HG03460 (cell line): ENCODE measurements at regions not wholly inside any gene's neighbourhood (a gene's known extent, or its start where the extent isn't known, plus 50 kb on each side); places are given as distances from the start of the nearest gene placed in this dataset.
"Not testable (repeated sequence)": the region's sequence is repeated elsewhere in the genome, so short reads cannot be mapped to it uniquely, and the experiment has no call there.

Experiments
- ATAC-seq: cut with Tn5 transposase; IDR thresholded peaks from one replicate; pipeline ENCODE4 v1.9.1; 2021; ENCODE audit not compliant: unreplicated experiment

DNA sequence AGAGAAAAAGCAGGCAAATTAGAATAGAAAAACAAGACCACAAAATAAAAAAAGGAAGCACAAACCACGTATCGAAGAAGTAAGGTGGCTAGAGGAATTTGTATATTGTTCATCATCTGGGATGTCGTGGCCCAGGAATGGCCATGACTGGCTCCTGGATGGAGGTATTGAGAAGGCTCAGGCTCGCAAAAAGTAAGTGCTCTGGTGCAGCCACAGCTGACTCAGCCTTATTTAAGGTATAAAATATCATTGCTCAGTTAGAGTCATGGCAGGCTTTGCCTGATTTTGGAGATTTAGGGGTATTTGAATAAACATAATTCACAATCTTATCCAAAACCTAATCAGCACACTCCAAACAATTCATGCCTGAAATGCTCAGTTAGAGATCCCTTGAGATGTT, 78.4 kb upstream of the FANCL start:
- ATAC-seq = no peak

DNA sequence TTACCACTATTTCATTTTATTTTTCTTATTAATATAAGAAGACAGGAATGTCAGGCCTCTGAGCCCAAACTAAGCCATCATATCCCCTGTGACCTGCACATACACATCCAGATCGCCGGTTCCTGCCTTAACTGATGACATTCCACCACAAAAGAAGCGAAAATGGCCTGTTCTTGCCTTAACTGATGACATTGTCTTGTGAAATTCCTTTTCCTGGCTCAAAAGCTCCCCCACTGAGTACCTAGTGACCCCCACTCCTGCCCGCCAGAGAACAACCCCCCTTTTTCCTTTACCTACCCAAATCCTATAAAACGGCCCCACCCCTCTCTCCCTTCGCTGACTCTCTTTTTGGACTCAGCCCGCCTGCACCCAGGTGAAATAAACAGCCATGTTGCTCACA, 77.8 kb upstream of the FANCL start:
- ATAC-seq = not testable (repeated sequence)

DNA sequence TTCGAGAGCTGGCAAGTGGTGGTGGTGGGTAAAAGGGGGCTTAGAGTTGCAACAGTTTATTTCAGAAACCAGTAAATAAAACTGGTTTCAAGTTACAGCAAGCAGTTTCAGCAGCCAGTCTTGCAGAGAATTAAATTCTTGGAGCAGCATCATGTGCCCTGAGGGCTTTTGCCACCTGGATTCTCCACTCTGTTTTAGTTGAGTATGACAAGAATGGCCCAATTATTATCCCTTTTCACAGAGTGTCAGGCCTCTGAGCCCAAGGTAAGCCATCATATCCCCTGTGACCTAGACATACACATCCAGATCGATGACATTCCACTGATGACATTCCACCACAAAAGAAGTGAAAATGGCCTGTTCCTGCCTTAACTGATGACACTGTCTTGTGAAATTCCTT, 72.8 kb upstream of the FANCL start:
- ATAC-seq = no peak

DNA sequence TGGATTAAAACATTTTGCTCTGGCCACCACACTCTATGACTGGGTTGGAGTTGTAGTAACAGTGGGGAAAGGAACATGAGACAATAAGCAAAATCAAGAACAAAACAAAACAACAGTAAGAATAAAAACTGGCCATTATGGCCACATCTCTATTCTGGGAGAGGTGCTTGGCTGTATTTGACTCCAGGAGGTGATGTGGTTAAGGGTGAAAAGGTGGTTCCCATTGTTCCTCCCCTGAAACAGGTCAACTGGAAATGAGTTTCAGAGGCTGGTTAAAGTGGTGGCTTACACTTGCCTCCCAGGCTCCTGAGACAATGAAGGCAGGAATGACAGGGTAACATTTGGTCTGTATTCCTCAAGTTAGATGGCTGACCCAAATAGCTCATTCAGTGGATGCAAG, 67.3 kb upstream of the FANCL start:
- ATAC-seq = no peak

DNA sequence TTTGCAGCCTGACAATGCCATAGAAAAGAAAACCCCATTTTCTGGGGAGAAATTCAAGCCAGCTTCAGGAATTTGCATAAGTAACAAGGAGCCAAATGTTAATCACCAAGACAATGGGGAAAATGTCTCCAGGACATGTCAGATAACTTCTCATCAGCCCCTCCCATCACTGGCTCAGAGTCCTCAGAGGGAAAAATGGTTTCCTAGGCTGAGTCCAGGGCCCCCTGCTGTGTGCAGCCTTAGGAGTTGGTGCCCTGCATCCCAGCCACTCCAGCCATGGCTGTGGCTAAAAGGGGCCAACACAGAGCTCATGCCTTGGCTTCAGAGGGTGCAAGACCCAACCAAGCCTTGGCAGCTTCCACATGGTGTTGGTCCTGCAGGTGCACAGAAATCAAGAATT, 63.7 kb upstream of the FANCL start:
- no peak for ATAC-seq

DNA sequence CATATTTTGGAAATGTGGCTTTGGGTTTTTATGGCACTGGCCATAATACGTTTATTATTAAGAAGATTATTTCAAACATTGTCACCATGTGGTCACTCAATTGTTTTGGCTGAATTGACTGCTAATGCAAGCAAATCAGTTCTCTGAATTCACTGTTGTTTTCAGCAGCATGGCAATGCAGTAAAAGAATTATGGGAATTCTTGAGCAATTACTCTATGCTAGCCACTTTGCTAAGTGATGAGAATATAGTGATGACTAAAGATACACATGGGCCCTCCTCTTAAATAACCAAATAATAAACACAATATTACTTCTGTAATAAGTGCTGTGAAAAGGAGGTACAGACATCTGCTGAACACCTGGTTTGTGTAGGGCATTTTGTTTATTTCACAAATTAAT, 58.0 kb upstream of the FANCL start:
- no peak for ATAC-seq

DNA sequence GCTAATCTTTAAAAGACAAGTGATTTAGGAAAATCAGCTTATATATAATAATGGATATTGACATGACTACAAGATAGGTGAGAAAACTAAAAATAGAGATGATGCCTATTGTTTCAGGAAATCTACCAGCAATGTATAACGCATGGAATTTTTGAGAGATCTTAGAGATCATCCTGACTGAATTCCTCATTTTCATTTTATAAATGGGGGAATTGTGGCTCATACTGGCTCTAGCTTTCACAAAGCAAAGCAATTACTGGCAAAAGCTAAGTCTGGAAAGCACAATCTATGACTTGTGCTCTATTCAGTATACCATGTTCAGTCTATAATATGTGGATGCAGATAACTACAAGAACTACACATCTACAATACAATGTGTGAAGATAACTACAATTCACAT, 51.9 kb upstream of the FANCL start:
- ATAC-seq = no peak

DNA sequence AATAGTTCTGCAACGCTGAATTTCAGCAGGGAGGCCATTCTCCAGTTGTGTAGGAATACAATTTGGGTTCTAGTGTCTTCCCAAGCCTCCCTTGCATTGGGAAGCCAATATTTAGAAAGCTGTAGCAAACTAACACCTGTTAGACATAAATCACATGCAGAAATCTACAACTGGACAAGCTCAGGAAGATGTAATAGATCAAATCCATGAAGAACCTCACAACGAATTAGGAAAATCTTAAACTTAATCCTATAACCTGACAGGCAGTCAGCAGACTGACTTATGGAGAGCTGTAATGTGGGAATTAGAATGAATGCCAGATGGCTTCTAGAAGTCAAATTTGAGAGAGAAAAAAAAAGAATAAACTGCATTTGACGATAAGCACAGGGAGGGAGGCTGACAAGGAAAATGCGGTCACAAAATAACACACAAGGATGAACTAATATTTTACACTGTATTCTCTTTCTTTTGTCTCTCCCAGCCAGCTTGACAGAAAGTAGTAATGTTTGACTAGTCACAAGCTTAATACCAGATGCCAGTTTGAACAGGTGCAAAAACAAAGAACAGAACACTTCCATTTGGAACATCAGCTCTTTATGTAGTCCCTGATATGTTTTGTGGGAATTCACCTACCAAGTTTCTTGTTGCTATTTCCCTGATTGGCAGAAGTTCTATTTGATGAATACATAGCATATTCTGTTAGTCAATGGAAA, 50.8 kb upstream of the FANCL start:
- ATAC-seq = no peak
